Lung (tissue), 11 donors: ENCODE measurements at regions not wholly inside any gene's neighbourhood (a gene's known extent, or its start where the extent isn't known, plus 50 kb on each side); places are given as distances from the start of the nearest gene placed in this dataset.

Source experiments
- ATAC-seq: fragments of 200-7000 bp; cut with Tn5 transposase; one replicate; pipeline ENCODE4 v1.9.1; 2020; ENCODE audit warnings: moderate number of reproducible peaks; ENCODE audit not compliant: insufficient read depth, low FRiP score
- DNase-seq, 3 donors: peaks; one replicate each; pipeline ENCODE4 v3.0.0-alpha.2; 2013 to 2017
- H3K27ac ChIP-seq, 2 donors: one replicate each; pipeline ENCODE4 v1.5.1; 2013; ENCODE audit warnings: mild to moderate bottlenecking in 2 of 2, moderate library complexity in 2 of 2, control low read depth in 1 of 2, inconsistent platforms in 1 of 2, low read depth in 1 of 2, low read length in 1 of 2
- H3K27me3 ChIP-seq, 3 donors: one replicate each; pipeline ENCODE4 v1.5.1; 2013; ENCODE audit warnings: low read length in 2 of 3; ENCODE audit not compliant: control insufficient read depth in 3 of 3, insufficient read depth in 3 of 3
- H3K36me3 ChIP-seq, 4 donors: one replicate each; pipeline ENCODE4 v1.5.1; 2013; ENCODE audit warnings: low read length in 4 of 4, mild to moderate bottlenecking in 1 of 4, moderate library complexity in 1 of 4; ENCODE audit not compliant: control insufficient read depth in 4 of 4, insufficient read depth in 4 of 4
- H3K4me1 ChIP-seq, 5 donors: one replicate each; pipeline ENCODE4 v1.5.1; 2013; ENCODE audit warnings: low read length in 5 of 5, mild to moderate bottlenecking in 2 of 5, moderate library complexity in 1 of 5; ENCODE audit not compliant: control insufficient read depth in 5 of 5, insufficient read depth in 5 of 5
- H3K4me3 ChIP-seq: one replicate; pipeline ENCODE4 v1.5.1; 2013; ENCODE audit warnings: mild to moderate bottlenecking, control low read depth, moderate library complexity
- H3K9ac ChIP-seq, 2 donors: one replicate each; pipeline ENCODE4 v1.5.1; 2013; ENCODE audit warnings: low read length in 2 of 2, control low read depth in 1 of 2; ENCODE audit not compliant: insufficient read depth in 1 of 2
- H3K9me3 ChIP-seq, 4 donors: one replicate each; pipeline ENCODE4 v1.5.1; 2013; ENCODE audit warnings: low read length in 3 of 4, mild to moderate bottlenecking in 1 of 4, moderate library complexity in 1 of 4; ENCODE audit not compliant: control insufficient read depth in 4 of 4, insufficient read depth in 3 of 4
- CTCF ChIP-seq: IDR thresholded peaks from 2 replicates; pipeline ENCODE4 v1.5.1; 2012; ENCODE audit warnings: mild to moderate bottlenecking; ENCODE audit errors: control extremely low read depth, extremely low read depth
- WGBS, 2 donors: extraction: QIAGEN DNeasy Blood & Tissue Kit; methylation state at CpG; one replicate each; pipeline ENCODE4 v1.1.7; 2013; 5-methylcytosine and 5-hydroxymethylcytosine counted together
- donor health status: control.
- donor health status: control.
- donor health status: Bipolar disorder and iron deficiency.
- donor health status: healthy.
- donor health status: DM: yes; HTN: yes; CAD: no.

GRCh38 chr1:58836408-58836807 is 52.6 kb upstream of the JUN start:
- no peaks in the 10 kb centered on the region for H3K9me3 ChIP-seq
- no peak for DNase-seq
- peak overlapping the region in 1 of 2 donors; percentile 41 for H3K27ac ChIP-seq
- ATAC-seq: peak; percentile 68
- peaks cover 0 to 3% (median 0%) of the 10 kb centered on the region in 5 donors for H3K4me1 ChIP-seq
- no peaks in the 10 kb centered on the region for H3K36me3 ChIP-seq
- no peak for TF ChIP-seq CTCF
- WGBS, 2 donors: 19 to 57% methylated on average over 3 of the region's 3 CpGs
- no peak overlapping the region for H3K4me3 ChIP-seq
- H3K9ac ChIP-seq: no peak overlapping the region
- H3K27me3 ChIP-seq: no peaks in the 10 kb centered on the region

- Histone ChIP-seq H3K9ac (no peak overlapping the region), H3K9me3 (no peaks in the 10 kb centered on the region), H3K4me3 (no peak overlapping the region), H3K36me3 (no peaks in the 10 kb centered on the region), H3K27ac (no peak overlapping the region), H3K27me3 (no peaks in the 10 kb centered on the region), H3K4me1 (peaks cover 0 to 3% (median 0%) of the 10 kb centered on the region in 5 donors)
- TF ChIP-seq CTCF: no peak
- no peak for ATAC-seq
- no peak for DNase-seq
These were observed 54.0 kb upstream of the JUN start for GRCh38 chr1:58837886-58838285.

GRCh38 chr1:58839147-58839795 is 55.4 kb upstream of the JUN start:
- no peak for ATAC-seq
- WGBS, 2 donors: 64 to 70% methylated on average over 5 of the region's 5 CpGs
- Histone ChIP-seq H3K27ac (no peak overlapping the region), H3K4me3 (no peak overlapping the region), H3K9me3 (no peaks in the 10 kb centered on the region), H3K4me1 (peaks cover 0 to 3% (median 0%) of the 10 kb centered on the region in 5 donors), H3K27me3 (no peaks in the 10 kb centered on the region), H3K9ac (no peak overlapping the region), H3K36me3 (no peaks in the 10 kb centered on the region)
- no peak for TF ChIP-seq CTCF
- no peak for DNase-seq
